ENCODE measurements at regions not wholly inside any gene's neighbourhood (a gene's known extent, or its start where the extent isn't known, plus 50 kb on each side); places are given as distances from the start of the nearest gene placed in this dataset.
"Not testable (repeated sequence)": the region's sequence is repeated elsewhere in the genome, so short reads cannot be mapped to it uniquely, and the experiment has no call there.

DNA sequence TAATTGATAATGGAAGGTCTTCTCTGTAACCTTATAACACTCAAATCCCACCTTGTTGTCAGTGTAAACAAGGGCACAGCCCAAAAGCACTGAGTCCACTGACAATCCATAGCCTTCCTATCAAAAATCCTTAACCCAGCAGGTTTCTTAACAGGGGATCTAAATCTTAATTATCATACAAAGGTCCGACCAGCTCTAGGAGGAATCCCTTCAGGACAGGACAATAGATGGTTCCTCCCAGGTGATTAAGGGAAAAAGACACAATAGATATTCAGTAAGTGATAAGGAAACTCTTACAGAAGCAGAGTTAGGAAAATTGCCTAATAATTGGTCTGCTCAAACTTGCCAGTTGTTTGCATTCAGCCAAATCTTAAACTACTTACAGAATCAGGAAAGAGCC, 951.9 kb upstream of the CTNND2 start:
- DNase-seq, result not testable (repeated sequence)

DNA sequence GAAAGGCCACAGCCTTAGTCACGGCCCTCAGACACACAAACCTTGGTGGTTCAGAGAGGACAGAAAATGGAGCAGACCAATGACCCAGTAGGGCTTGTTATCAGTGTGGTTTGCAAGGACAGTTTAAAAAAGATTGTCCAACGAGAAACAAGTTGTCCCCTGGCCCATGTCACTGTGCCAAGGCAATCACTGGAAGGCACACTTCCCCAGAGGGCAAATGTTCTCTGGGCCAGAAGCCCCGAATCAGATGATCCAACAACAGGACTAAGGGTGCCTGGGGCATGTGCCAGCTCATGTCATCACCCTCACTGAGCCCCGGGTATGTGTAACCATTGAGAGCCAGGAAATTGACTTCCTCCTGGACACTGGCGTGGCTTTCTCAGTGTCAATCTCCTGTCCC, 950.1 kb upstream of the CTNND2 start:
- DNase-seq, result no peak

DNA sequence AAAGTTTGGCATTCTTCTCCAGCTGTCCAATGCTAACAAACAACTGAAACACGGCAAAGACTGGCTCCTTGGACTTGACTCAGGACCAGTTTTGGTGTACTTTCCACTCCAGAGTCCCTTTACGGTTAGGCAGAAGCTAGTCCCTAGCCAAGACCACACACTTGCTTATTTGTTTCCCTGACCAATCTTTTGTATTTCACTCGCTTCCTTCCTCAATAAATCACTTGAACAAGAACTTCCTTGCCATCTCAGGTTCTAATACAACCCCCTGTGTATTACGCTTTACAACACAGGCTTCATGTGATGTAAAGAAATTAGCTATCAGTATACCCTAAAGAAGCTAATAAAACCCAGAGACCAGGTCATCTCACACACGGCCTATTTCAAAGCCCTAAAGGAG, 947.5 kb upstream of the CTNND2 start:
- DNase-seq, result no peak

DNA sequence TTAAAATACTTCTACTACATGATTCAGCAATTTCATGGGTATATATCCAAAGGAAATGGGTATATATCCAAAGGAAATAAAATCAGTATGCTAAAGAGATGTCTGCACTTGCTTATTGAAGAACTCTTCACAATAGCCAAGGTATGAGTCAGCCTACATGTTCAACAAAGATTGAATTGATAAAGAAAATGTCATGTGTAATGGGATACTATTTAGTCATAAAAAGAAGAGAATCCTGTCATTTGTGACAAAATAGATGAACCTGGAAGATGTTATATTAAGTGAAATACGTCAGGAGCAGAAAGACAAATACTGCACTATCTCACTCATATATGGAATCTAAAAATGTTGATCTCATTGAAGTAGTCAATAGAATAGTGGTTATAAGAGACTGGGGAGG, 944.5 kb upstream of the CTNND2 start:
- DNase-seq, result no peak

DNA sequence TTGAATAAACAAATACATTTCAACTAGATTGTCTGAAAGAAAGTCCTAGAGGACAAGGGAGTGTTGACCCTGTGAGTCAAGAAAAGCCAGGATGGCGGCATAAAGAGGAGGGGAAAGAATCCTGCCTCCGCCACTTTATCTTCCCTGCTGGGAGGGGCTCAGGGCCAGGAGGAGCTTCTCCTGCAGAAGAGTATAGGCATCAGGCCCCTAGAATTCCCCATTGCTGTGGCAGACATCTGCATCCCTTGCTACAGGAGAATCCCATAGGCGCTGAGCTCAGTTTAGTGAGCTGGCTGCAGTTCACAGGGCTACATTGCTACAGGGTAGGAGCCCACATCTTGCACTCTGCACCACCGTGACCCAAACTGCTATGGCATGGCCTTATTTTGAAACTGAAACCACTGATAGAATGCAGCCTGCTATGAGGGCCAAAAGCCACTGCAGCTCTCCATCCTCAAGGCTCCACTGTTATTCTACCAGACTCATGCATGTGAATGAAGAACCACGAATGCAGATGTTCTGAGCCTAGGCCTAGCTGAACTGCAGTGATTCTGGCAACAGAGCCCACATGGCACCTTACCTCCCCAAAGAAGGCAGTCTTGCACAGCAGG, 941.4 kb upstream of the CTNND2 start:
- DNase-seq, result no peak

DNA sequence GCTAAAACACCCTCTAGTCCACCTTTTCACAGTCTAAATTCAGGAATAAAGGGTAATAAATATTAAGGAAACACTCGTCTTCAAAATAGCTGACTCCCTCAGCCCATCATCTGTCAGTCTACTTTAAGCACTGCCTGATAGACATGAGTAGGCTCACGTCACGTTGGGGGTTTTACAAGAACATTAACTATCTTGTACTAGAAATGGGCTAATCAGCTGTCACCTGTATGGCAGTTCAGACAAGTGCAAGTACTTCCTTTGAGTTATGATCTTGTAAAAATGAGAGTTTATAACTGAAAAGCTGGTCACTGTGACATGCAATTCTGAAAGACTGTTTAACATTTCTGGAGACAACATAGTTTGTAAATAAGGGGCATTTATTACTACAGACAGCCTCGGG, 936.7 kb upstream of the CTNND2 start:
- no peak for DNase-seq

DNA sequence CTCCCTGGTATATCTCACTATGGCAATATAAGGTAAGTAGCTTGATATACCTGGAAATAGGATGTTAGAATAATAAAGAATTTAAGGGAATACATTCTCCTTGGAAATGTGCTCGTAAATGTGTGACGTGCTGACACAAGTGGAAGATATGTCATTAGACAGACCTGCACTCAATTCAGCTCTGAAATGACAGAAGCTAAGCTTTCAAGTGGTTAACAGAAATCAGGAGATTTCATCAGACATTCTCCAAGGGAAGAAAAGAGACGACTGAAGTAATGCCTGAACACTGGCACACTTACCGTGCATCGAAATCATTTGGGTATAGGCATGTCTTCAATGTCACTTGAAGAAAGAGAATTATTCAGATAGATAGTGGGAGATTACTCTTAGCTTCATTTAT, 933.3 kb upstream of the CTNND2 start:
- no peak for DNase-seq

DNA sequence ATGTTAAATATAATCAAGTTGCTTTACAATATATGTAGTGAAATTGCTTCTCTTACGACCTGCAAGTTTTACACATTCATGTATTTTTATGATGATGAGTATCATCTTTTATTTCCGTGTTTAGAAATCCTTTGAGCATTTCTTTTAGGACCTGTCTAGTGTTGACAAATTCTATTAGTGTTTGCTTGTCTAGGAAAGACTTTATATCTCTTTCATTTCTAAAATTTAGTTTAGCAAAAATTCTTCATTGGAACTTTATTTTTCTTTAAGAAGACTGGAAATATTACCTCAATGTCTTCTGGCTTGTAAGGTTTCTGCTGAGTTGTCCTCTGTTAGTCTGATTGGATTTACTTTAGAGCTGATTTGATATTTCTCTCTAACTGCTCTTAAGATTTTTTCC, 920.9 kb upstream of the CTNND2 start:
- no peak for DNase-seq

DNA sequence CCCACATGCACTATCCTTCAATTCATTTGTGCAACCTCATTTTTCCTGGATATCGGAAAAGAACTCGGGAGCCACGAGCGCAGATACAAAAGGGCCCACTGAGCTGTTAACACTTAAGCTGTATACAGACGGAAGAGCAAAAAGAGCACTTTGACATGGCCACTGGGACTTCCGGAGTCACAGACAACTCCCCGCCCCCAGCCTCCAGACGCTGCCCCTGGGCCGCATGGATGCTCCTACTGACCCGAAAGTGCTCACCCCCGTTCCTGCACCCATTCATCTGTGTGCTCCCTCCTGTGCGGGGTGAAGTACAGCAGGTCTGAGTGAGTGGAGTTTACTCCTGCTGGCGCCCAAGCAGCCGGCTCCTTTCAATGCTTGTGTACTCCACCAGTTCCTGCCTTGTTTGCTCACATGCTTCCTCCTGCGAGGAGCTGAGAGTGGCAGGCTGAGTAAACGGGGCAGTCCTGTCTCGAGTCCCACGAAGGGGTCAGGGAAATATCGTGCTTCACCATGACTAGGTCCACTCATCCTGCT, 901.0 kb upstream of the CTNND2 start:
- no peak for DNase-seq

DNA sequence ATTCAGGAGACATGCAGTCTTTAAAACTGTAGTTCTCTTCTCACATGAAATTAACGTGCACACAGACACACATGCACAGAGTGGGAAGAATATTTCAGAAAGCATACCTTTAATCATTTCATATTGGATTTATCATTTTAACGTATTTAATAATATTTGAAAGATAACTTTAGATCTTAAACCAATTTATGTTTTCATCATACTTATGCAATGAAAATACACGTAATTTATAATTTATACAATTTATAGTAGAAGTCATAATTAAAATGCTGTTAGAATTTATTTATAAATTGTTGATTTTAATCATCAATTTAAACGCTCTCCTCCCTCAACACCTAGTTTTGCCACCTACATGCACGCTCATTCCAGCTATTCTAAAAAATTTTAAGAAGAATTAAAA, 894.9 kb upstream of the CTNND2 start:
- no peak for DNase-seq

DNA sequence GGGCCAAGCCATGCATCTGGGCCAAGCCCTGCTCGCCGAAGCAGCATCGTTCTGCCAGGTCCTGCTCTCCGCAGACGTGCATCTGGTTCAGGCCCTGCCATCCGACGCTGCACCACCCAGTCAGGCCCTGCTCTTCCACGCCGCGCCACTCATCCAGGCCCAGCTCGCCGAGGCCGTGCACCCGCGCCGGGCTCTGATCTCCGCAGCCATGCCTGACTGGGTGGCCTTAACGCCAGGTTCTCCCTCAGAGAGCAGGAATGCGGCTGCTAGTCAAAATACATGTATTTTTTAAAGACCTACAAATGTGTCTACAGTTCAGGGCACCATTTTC, 891.1 kb upstream of the CTNND2 start:
- no peak for DNase-seq

DNA sequence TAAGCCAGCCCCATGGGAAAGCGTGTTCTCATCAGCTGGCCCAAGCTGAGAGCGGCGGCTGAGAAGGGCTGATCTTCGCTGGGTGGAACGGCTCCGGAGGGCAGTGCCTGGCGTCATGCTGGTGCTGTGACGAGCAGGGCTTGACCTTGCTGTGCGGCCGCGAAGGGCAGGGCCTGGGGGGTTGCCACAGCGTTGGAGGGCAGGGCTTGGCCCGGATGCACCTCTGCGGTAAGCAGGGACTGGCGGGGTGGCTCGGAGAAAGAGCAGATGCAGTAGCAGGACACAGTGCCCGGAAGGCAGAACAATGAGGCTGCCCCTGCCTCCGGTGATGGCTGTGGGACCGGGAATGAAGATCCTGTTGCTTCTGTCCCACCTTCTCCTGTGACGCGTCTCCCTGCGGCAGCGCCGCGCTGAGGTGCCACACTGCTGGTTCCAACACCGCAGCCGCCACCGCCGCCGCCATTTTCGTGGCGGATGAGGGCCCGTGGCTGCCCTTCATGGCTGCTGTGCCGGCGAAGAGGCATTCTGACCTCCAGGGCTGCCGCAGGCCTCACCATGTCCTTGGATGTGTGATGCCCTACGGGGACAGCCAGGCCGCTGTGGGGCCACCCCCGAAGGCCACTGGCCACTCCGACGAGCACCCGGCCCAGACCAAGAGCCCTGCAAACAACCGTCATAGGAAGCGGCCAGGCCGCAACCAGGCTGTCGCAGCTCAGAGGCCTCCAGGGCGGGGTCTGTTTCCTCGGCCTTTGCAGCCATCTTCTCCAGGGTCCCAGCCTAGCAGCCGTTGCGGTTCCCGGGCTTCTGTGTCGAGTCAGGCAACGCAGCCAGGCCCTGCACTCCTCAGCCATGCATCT, 890.5 kb upstream of the CTNND2 start:
- DNase-seq, result no peak

DNA sequence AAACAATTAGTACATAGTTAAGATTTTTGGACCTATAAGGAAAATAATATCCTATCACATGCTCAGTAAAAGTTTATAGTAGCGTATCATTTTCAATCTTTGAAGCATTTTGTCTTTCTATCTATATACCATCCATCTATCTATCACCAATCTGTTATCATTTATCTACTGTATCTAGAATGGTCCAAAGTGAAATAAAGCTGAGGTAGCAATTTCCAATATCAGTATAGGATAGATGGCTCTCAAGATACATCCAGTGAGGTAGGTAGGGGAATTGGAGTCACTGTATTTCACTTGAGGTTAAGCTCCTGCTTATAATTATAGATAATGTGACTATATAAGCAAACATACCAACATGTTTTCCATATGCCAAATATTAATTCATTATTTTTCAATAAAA, 889.1 kb upstream of the CTNND2 start:
- no peak for DNase-seq

DNA sequence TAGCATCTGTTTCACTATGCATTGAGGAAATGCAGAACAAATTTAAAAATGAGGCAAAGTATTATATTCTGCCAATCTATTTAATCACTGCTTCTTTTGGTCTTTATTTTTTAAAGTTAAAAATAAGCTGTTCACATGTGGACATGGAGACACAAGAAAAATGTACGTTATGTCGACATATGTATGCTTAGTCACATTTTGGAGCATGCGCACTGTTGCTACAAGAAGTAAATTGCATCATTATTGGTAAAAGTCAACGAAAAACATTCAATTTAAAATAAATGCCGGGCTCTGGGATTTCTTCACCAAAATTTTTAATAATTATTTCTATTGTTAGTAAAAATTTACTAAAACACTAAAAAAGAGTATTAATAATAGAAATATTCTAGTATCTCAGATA, 876.3 kb upstream of the CTNND2 start:
- DNase-seq, result no peak

DNA sequence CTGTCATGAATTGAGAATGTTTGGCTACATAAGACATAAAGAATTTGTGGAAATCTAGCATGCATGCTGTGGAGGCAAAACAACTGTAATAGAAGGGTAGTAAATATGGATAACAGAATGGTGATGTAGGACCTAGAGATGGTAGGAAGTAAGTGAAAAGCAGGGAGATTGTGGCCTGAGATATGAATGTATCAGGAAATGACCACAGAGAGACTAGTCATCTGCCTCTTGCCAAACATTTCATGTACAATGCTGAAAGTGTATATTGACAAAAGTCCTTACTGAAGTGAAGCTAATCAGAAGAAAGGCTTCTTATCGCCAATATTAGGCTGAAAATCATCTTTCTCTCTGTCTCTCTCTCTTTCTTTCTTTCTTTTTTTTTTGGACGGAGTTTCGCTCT, 873.1 kb upstream of the CTNND2 start:
- no peak for DNase-seq

DNA sequence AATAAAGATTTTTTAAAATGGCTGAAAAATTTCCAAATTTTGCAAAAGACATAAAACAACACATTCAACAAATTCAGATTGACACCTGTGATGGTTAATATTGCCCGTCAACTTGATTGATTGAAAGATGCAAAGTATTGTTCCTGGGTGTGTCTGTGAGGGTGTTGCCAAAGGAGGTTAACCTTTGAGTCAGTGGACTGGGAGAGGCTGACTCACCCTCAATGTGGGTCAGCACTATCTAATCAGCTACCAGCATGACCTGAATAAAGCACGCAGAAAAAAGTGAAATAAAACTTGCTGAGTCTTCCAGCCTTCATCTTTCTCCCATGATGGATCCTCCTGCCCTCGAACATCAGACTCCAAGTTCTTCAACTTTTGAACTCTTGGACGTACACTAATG, 868.0 kb upstream of the CTNND2 start:
- DNase-seq, result no peak

DNA sequence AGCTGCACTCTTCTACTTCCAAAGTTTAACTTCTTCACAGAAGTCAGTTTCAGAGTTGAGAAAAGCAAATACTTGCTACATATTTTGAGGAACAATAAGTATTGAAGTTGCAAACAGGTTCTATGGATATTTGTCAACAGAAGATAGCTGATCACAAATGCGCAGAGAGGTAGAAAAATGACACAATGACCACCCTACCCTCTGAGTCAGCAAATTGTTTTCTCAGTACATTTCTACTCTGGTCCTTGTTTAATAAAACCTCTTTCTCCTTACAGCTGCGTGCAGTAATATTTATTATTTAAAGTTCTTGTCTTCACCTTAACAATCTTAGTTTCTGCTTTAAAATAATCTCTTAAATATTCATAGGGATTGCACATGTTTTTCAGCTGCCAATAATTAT, 855.1 kb upstream of the CTNND2 start:
- no peak for DNase-seq

DNA sequence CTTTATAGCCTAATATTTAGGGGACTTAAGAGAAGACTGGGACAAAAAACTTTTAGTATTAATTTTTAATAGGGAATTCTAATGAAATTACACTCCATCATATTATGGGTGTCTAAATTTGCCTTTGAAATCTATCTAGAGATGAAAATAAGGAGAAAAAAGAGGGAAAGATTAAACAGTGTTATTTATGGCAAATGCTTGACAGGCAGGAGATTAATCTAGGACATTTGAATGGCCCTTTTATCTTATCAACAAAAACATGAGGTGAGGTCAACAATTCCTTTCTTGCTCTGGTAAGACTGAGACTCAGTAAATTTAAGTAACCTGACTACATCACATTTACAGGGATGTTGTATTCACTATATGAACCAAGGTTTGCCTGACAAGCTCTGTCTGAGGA, 852.8 kb upstream of the CTNND2 start:
- no peak for DNase-seq

DNA sequence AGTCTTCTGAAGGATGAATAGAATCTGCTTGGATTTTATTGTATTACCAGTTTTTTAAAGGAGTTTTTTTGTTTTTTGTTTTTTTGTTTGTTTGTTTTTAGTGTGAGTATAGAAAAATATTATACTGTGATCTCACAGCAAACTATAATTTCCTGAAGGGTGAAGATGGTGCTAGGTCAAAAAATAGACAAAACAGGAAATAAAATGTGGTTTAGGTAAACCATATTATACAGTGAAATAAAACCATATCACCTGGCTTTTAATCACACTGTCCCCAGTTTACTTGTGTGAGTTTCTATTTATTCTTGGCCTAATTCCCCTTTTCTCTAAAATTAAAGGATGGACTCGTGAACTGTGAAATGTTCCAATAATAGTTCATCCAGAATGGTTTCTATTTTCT, 841.3 kb upstream of the CTNND2 start:
- no peak for DNase-seq

DNA sequence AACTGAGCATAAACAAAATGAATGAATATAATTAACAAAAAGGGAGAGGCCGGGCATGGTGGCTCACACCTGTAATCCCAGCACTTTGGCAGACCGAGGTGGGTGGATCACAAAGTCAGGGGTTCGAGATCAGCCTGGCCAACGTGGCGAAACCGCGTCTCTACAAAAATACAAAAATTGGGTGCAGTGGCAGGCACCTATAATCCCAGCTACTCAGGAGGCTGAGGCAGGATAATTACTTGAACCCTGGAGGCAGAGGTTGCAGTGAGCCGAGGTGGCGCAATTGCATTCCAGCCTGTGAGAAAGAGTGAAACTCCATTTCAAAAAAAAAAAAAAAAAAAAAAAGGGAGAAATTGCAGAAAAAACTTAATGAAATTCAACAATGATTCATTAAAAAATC, 839.3 kb upstream of the CTNND2 start:
- DNase-seq, result no peak

DNA sequence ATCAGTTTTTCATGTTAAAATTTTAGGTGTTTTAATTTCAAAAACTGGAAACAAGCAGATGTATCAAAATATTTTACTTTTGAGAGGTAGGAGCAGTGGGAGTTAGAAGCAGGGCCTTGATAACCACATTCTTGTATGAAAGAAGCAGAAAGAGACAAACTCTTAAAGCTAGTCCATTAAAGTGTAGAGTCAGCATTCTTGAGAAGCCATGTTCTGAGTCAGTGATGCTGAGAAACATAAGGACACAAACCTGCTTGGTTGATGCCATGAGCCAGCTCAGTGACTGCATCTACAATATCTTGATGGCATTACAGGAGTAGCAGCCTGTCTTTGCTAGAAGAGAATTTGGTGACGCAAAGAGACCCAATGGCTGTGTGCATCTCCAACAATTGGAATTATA, 826.1 kb upstream of the CTNND2 start:
- DNase-seq, result no peak

DNA sequence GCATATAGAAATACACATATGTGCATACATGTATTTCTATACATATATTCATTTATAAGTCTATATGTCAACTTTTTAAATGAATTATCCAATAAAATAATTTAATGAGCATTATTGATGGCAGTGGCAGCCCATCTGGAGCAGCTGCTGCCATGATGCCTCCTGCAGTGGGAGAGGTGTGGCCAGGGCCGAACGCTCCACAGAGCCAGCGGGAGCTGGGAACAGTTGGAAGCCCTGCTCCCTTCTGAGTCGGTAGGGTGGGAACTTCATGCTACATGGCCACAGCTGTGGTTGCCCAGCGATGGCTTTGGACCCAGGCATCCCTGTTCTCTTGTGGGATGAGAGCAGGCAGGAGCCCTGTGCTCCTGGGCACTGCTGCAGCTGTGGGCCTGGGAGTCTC, 812.4 kb upstream of the CTNND2 start:
- no peak for DNase-seq

DNA sequence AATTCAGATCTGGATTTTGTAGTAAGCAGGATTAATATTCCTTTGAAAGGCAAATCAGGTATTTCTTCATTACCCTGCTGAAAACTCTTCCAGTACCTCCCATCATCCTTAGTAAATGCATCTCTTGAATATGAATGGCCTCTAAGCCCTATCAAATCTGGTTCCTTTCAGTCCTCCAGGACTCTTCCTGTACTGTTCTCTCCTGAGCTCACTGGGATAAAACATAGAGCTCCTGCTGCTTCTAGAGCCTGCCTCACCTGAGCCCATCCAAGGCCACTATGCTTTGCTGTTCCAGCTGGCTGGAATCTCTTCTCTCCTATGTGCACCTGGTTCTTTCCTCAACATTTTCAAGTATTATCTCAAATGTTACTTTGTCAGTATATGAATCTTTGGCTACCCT, 803.3 kb upstream of the CTNND2 start:
- no peak for DNase-seq

DNA sequence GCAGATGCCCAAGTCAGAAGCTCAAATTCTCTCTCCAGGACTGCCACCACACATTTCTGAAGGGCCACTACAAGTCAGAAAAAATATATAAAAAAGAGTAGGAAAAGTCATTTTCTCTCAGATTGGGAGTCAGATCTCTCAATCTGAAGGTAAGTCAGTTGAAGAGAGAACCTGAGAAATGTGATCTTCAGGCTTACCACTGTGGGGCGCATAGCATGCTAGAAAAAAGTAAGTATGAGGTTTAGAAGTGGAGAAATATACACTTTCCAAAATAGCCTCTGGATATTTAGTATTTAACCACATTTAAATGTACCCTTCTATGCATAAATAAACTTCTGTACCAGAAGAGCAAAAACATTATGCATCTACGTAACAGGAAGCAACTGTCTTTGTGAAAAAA, 800.7 kb upstream of the CTNND2 start:
- no peak for DNase-seq

DNA sequence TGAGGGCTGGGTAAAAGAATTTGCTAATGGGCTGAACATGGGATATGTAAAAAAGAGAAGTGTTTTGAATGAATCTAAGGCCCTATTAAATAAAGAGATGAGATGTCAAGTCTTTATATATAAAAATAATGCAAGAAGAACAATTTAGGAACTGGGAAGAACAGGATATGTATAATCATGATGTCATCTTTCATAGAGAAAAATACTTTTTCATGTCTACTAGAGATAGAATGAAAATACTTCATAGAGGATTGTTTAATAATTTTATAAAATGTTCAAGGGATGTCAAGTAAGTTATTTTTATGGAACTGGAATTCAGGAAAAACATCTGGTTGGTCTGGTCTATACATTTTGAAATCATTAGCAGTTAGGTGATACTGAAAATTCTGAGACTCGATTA, 799.0 kb upstream of the CTNND2 start:
- no peak for DNase-seq

Data from NCI-H510A treated with DMSO at 0.1 percent for 48 hours (cell line).